ENCODE measurements at regions not wholly inside any gene's neighbourhood (a gene's known extent, or its start where the extent isn't known, plus 50 kb on each side); places are given as distances from the start of the nearest gene placed in this dataset.

DNA sequence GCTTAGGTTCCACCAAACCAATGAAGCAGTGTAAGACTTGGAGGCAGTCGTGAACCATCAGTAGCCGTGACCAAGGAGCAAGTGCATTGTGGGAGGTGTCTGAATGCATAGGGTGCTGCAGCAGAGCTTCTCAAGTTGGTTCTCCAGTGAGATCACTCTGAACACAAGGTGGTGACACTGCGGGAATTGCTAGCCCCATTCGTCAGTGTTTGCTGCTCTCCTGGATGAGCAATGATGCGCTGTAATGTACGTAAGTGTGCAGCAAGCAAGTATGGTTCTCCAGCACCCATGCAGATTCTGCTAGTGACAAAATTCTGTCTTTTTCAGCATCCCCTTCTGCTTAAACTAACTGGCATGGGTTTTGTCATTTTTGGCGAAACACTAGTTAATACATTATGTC lies 97.6 kb upstream of the HTR2A start:
- H3K9me3 ChIP-seq (replicated peaks; ENCODE audit: control insufficient read depth, insufficient read depth, low read length): peaks cover 3% of the 10 kb centered on the region
- POLR2A ChIA-PET: no interaction called here
- BruUV-seq (replicated peaks): no TSS peak
- FAIRE-seq (no peak), DNase-seq (ENCODE audit: low read depth, low spot score) (no peak)
- H3K27me3 ChIP-seq (ENCODE audit: control insufficient read depth in 2 of 2, insufficient read depth in 2 of 2, low read length in 2 of 2): no peaks in the 10 kb centered on the region
- no peak overlapping the region for H3K27ac ChIP-seq (ENCODE audit: insufficient read depth, low read depth, low read length)
- H3K36me3 ChIP-seq (ENCODE audit: control insufficient read depth in 2 of 2, extremely low read depth in 1 of 2, insufficient read depth in 2 of 2, low read length in 2 of 2): no peaks in the 10 kb centered on the region
- H2AFZ ChIP-seq (ENCODE audit: low read depth, low read length): no peak overlapping the region
- no peaks in the 10 kb centered on the region for H3K9me1 ChIP-seq (replicated peaks; ENCODE audit: control insufficient read depth, extremely low read depth, insufficient read depth, low read length)
- CTCF ChIA-PET: no interaction called here
- intact Hi-C loops (cut with micrococcal nuclease) (no loop called here), dilution Hi-C loops (cut with MboI; ENCODE audit: extremely low pct_ligation_motif_present, low sequenced_read_pairs) (no loop called here)
- no peaks in the 10 kb centered on the region for H3K79me2 ChIP-seq (ENCODE audit: control insufficient read depth, insufficient read depth, low read length)
- no peaks in the 10 kb centered on the region for H3K4me1 ChIP-seq (ENCODE audit: control insufficient read depth, extremely low read depth, insufficient read depth, low read length)
- H4K20me1 ChIP-seq (replicated peaks; ENCODE audit: control insufficient read depth, extremely low read depth, insufficient read depth, low read length): no peaks in the 10 kb centered on the region
- TF ChIP-seq, protein P1, sequence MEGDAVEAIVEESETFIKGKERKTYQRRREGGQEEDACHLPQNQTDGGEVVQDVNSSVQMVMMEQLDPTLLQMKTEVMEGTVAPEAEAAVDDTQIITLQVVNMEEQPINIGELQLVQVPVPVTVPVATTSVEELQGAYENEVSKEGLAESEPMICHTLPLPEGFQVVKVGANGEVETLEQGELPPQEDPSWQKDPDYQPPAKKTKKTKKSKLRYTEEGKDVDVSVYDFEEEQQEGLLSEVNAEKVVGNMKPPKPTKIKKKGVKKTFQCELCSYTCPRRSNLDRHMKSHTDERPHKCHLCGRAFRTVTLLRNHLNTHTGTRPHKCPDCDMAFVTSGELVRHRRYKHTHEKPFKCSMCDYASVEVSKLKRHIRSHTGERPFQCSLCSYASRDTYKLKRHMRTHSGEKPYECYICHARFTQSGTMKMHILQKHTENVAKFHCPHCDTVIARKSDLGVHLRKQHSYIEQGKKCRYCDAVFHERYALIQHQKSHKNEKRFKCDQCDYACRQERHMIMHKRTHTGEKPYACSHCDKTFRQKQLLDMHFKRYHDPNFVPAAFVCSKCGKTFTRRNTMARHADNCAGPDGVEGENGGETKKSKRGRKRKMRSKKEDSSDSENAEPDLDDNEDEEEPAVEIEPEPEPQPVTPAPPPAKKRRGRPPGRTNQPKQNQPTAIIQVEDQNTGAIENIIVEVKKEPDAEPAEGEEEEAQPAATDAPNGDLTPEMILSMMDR (IDR thresholded peaks at IDR 0.05; ENCODE audit: extremely low read depth in 1 of 2, insufficient read depth in 1 of 2, low read depth in 1 of 2, low read length in 2 of 2): no peak
- TF ChIP-seq, protein P2, sequence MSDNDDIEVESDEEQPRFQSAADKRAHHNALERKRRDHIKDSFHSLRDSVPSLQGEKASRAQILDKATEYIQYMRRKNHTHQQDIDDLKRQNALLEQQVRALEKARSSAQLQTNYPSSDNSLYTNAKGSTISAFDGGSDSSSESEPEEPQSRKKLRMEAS (IDR thresholded peaks at IDR 0.05; ENCODE audit: insufficient read depth, insufficient read length): no peak
- no peak for TF ChIP-seq GATA2 (IDR thresholded peaks at IDR 0.05; ENCODE audit: insufficient read depth, insufficient read length, low read depth, low read length)
- TF ChIP-seq POLR2AphosphoS5 (IDR thresholded peaks at IDR 0.05; ENCODE audit: insufficient read depth, low read depth, low read length): no peak
- no peak for TF ChIP-seq EZH2 (IDR thresholded peaks at IDR 0.05; ENCODE audit: borderline replicate concordance, low read depth, low read length, severe bottlenecking)
- no peak for TF ChIP-seq MYC (IDR thresholded peaks at IDR 0.05; ENCODE audit: low read depth, low read length)
- TF ChIP-seq JUN (IDR thresholded peaks at IDR 0.05; ENCODE audit: borderline replicate concordance, insufficient read depth, insufficient read length, low read depth): no peak
- no peak for TF ChIP-seq POLR2A (IDR thresholded peaks at IDR 0.05; ENCODE audit: low read depth, low read length)
- no peak for TF ChIP-seq FOS (IDR thresholded peaks at IDR 0.05; ENCODE audit: borderline replicate concordance, insufficient read depth, low read length)
- no peak overlapping the region for H3K4me2 ChIP-seq (ENCODE audit: insufficient read depth, low read length)
- H3K4me3 ChIP-seq (replicated peaks in 1 of 3; ENCODE audit: insufficient read depth in 1 of 3, low read depth in 1 of 3, low read length in 3 of 3): no peak overlapping the region
- H3K9ac ChIP-seq (replicated peaks; ENCODE audit: extremely low read depth, insufficient read depth, low read length): no peak overlapping the region
